ENCODE measurements at regions not wholly inside any gene's neighbourhood (a gene's known extent, or its start where the extent isn't known, plus 50 kb on each side); places are given as distances from the start of the nearest gene placed in this dataset.

DNA sequence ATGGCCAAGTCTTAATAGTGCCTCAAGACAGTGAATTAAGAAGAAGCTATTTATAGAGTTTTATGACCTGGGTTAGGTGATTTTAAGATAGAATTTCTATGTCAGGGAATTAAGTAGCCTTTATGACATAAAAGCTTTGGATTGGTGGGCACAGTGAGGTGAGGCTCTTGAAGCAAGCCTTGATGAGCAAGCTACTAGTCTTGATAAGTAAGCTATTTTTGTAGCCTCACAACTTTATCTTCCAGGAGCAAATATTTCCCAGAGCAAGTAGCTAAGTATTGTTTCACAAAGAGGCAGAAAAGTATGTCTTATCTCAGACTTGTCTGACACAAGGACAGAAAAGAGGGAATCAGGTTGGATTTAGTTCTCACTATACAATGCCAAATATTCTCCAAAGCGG lies 491.7 kb upstream of the RASGRP1 start:
- TF ChIP-seq CREM (CRISPR knock-in tag; IDR thresholded peaks at IDR 0.05) (no peak), JUN (CRISPR knock-in tag; IDR thresholded peaks at IDR 0.05) (no peak), CBFB (CRISPR knock-in tag; IDR thresholded peaks at IDR 0.05; ENCODE audit: low read depth) (no peak), TEAD4 (CRISPR knock-in tag; IDR thresholded peaks at IDR 0.05) (no peak), CREB1 (CRISPR knock-in tag; IDR thresholded peaks at IDR 0.05) (no peak), TCF7 (CRISPR knock-in tag; IDR thresholded peaks at IDR 0.05; ENCODE audit: low read depth) (no peak), SP1 (CRISPR knock-in tag; conservative IDR thresholded peaks at IDR 0.05) (no peak), NR2C2 (CRISPR knock-in tag; IDR thresholded peaks at IDR 0.05) (no peak)
- TF ChIP-seq, protein P1, sequence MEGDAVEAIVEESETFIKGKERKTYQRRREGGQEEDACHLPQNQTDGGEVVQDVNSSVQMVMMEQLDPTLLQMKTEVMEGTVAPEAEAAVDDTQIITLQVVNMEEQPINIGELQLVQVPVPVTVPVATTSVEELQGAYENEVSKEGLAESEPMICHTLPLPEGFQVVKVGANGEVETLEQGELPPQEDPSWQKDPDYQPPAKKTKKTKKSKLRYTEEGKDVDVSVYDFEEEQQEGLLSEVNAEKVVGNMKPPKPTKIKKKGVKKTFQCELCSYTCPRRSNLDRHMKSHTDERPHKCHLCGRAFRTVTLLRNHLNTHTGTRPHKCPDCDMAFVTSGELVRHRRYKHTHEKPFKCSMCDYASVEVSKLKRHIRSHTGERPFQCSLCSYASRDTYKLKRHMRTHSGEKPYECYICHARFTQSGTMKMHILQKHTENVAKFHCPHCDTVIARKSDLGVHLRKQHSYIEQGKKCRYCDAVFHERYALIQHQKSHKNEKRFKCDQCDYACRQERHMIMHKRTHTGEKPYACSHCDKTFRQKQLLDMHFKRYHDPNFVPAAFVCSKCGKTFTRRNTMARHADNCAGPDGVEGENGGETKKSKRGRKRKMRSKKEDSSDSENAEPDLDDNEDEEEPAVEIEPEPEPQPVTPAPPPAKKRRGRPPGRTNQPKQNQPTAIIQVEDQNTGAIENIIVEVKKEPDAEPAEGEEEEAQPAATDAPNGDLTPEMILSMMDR (IDR thresholded peaks at IDR 0.05): no peak
- TF ChIP-seq, protein P2, sequence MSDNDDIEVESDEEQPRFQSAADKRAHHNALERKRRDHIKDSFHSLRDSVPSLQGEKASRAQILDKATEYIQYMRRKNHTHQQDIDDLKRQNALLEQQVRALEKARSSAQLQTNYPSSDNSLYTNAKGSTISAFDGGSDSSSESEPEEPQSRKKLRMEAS (CRISPR knock-in tag; IDR thresholded peaks at IDR 0.05): no peak
- TF ChIP-seq, protein P3, sequence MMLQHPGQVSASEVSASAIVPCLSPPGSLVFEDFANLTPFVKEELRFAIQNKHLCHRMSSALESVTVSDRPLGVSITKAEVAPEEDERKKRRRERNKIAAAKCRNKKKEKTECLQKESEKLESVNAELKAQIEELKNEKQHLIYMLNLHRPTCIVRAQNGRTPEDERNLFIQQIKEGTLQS (CRISPR knock-in tag; conservative IDR thresholded peaks at IDR 0.05): no peak
